WERI-Rb-1 (cell line): ENCODE measurements at regions not wholly inside any gene's neighbourhood (a gene's known extent, or its start where the extent isn't known, plus 50 kb on each side); places are given as distances from the start of the nearest gene placed in this dataset.
"Not testable (repeated sequence)": the region's sequence is repeated elsewhere in the genome, so short reads cannot be mapped to it uniquely, and the experiment has no call there.

Source experiments
- DNase-seq: peaks from one replicate; pipeline ENCODE4 v3.0.0-alpha.2; 2020
- H3K27ac ChIP-seq: fragments of 250-450 bp; sonication (Bioruptor Pico); 2 replicates; pipeline ENCODE4 v1.5.1; 2020; ENCODE audit warnings: mild to moderate bottlenecking, moderate library complexity
- H3K27me3 ChIP-seq: fragments of 250-450 bp; sonication (Bioruptor Pico); 2 replicates; pipeline ENCODE4 v1.5.1; 2021; ENCODE audit warnings: mild to moderate bottlenecking, low read depth, moderate library complexity; ENCODE audit not compliant: insufficient read depth, severe bottlenecking
- H3K36me3 ChIP-seq: fragments of 250-450 bp; sonication (Bioruptor Pico); 2 replicates; pipeline ENCODE4 v1.5.1; 2020; ENCODE audit warnings: mild to moderate bottlenecking, moderate library complexity
- H3K4me3 ChIP-seq: 2 replicates; pipeline ENCODE4 v1.5.1; 2011; ENCODE audit warnings: low read depth, mild to moderate bottlenecking, control low read depth, low read length
- H3K9me3 ChIP-seq: fragments of 250-450 bp; sonication (Bioruptor Pico); 2 replicates; pipeline ENCODE4 v1.5.1; 2021; ENCODE audit warnings: mild to moderate bottlenecking, moderate library complexity; ENCODE audit not compliant: severe bottlenecking
- CTCF ChIP-seq: IDR thresholded peaks from 2 replicates; pipeline ENCODE4 v1.5.1; 2011; ENCODE audit warnings: low read depth, mild to moderate bottlenecking, control low read depth, inconsistent platforms, low read length

- DNase-seq: no peak
- no peak overlapping the region; the same call in 1 of the 2 replicates for H3K27ac ChIP-seq
- no peak overlapping the region for H3K4me3 ChIP-seq
- H3K36me3 ChIP-seq: no peaks in the 10 kb centered on the region
- TF ChIP-seq CTCF: no peak
- peaks cover 2% of the 10 kb centered on the region for H3K9me3 ChIP-seq
- H3K27me3 ChIP-seq: no peaks in the 10 kb centered on the region
These were observed 214.8 kb downstream of the TTC6 start for GRCh38 chr14:37810094-37810801.

GRCh38 chr14:37813732-37814131 is 218.3 kb downstream of the TTC6 start:
- no peaks in the 10 kb centered on the region for H3K27me3 ChIP-seq
- TF ChIP-seq CTCF: no peak
- no peaks in the 10 kb centered on the region for H3K9me3 ChIP-seq
- no peaks in the 10 kb centered on the region for H3K36me3 ChIP-seq
- no peak overlapping the region for H3K4me3 ChIP-seq
- no peak for DNase-seq
- H3K27ac ChIP-seq: no peak overlapping the region

GRCh38 chr14:37816135-37816534 is 220.7 kb downstream of the TTC6 start:
- H3K9me3 ChIP-seq: no peaks in the 10 kb centered on the region
- no peak for TF ChIP-seq CTCF

GRCh38 chr14:37816743-37817295 is 221.4 kb downstream of the TTC6 start:
- Histone ChIP-seq H3K4me3 (no peak overlapping the region), H3K27ac (0 out of 2 replicates have a peak overlapping the region, but pooled peaks have one; percentile 38), H3K27me3 (no peaks in the 10 kb centered on the region), H3K9me3 (no peaks in the 10 kb centered on the region), H3K36me3 (no peaks in the 10 kb centered on the region)
- no peak for TF ChIP-seq CTCF
- DNase-seq: no peak

More at GRCh38 chr14:37816135-37816534, 220.7 kb downstream of the TTC6 start:
- H3K27me3 ChIP-seq: no peaks in the 10 kb centered on the region
- H3K27ac ChIP-seq: peak overlapping the region; percentile 38; the same call in 1 of the 2 replicates
- no peaks in the 10 kb centered on the region for H3K36me3 ChIP-seq
- H3K4me3 ChIP-seq: no peak overlapping the region
- DNase-seq: peak; percentile 16

- Histone ChIP-seq H3K27ac (no peak overlapping the region), H3K9me3 (no peaks in the 10 kb centered on the region), H3K4me3 (no peak overlapping the region), H3K27me3 (no peaks in the 10 kb centered on the region), H3K36me3 (no peaks in the 10 kb centered on the region)
- TF ChIP-seq CTCF: no peak
- DNase-seq: no peak
These were observed 224.0 kb downstream of the TTC6 start for GRCh38 chr14:37819155-37820015.

- not testable (repeated sequence) for DNase-seq, H3K27me3 ChIP-seq, H3K9me3 ChIP-seq, H3K36me3 ChIP-seq, H3K4me3 ChIP-seq, H3K27ac ChIP-seq
These were observed 225.4 kb downstream of the TTC6 start for GRCh38 chr14:37820810-37821209.
